22Rv1 (cell line): ENCODE measurements at regions not wholly inside any gene's neighbourhood (a gene's known extent, or its start where the extent isn't known, plus 50 kb on each side); places are given as distances from the start of the nearest gene placed in this dataset.

ENCODE experiments used
- CTCF ChIP-seq: fragments of 450-650 bp; IDR thresholded peaks from 2 replicates; pipeline ENCODE4 v1.5.1; 2017; ENCODE audit warnings: mild to moderate bottlenecking
- ZFX ChIP-seq: fragments of 450-650 bp; IDR thresholded peaks from 2 replicates; pipeline ENCODE4 v1.6.1; 2017; ENCODE audit warnings: antibody characterized with exemption, borderline replicate concordance

- no peak for TF ChIP-seq CTCF
- no peak for TF ChIP-seq ZFX
Measured at GRCh38 chr7:25759286-25759685, 392.7 kb upstream of the NFE2L3 start.
